Bronchial epithelial cell (primary cell): ENCODE measurements at regions not wholly inside any gene's neighbourhood (a gene's known extent, or its start where the extent isn't known, plus 50 kb on each side); places are given as distances from the start of the nearest gene placed in this dataset.

ENCODE experiments used
- DNase-seq: peaks from one replicate; pipeline ENCODE4 v3.0.0-alpha.2; 2010; ENCODE audit warnings: low read depth
- FAIRE-seq: peaks from 2 replicates; lab custom pipeline; 2011; peaks lifted over from hg19 to GRCh38; lab: Jason Lieb, UNC
- H3K27me3 ChIP-seq: 2 replicates; pipeline ENCODE4 v1.5.1; 2011; ENCODE audit warnings: low read length; ENCODE audit not compliant: control insufficient read depth, insufficient read depth
- H3K36me3 ChIP-seq: 2 replicates; pipeline ENCODE4 v1.5.1; 2011; ENCODE audit warnings: low read length; ENCODE audit not compliant: control insufficient read depth, insufficient read depth
- H3K4me3 ChIP-seq: 2 replicates; pipeline ENCODE4 v1.5.1; 2011; ENCODE audit warnings: mild to moderate bottlenecking, low read depth, low read length, control low read depth
- TF ChIP-seq, protein P1 (sequence below): IDR thresholded peaks from 2 replicates; pipeline ENCODE4 v1.5.1; 2011; ENCODE audit warnings: mild to moderate bottlenecking, moderate library complexity, low read length, control low read depth, inconsistent platforms; ENCODE audit not compliant: insufficient read depth, severe bottlenecking

DNA sequence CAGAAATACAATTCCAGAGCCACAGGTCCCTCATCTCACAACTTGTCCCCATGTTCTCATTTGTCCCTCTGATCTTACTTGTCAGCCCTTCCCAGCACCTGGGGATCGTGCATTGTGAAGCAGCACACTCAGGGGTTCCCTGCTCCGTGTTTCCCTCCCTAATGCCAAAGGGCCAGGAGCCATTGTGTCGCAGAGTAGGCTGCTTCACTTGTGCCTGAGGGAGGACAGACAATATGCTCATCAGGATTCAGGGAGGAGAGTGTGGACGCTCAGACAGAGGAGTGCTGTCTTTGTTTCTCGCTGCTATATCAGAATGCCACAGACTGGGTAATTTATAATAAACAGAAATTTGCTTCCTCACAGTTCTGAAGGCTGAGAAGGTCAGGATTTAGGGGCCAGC, 315.3 kb downstream of the TRIML1 start:
- no peak for FAIRE-seq
- H3K4me3 ChIP-seq = no peak overlapping the region
- H3K27me3 ChIP-seq = no peaks in the 10 kb centered on the region
- DNase-seq = no peak
- H3K36me3 ChIP-seq = no peaks in the 10 kb centered on the region
- TF ChIP-seq, protein P1, sequence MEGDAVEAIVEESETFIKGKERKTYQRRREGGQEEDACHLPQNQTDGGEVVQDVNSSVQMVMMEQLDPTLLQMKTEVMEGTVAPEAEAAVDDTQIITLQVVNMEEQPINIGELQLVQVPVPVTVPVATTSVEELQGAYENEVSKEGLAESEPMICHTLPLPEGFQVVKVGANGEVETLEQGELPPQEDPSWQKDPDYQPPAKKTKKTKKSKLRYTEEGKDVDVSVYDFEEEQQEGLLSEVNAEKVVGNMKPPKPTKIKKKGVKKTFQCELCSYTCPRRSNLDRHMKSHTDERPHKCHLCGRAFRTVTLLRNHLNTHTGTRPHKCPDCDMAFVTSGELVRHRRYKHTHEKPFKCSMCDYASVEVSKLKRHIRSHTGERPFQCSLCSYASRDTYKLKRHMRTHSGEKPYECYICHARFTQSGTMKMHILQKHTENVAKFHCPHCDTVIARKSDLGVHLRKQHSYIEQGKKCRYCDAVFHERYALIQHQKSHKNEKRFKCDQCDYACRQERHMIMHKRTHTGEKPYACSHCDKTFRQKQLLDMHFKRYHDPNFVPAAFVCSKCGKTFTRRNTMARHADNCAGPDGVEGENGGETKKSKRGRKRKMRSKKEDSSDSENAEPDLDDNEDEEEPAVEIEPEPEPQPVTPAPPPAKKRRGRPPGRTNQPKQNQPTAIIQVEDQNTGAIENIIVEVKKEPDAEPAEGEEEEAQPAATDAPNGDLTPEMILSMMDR = no peak

DNA sequence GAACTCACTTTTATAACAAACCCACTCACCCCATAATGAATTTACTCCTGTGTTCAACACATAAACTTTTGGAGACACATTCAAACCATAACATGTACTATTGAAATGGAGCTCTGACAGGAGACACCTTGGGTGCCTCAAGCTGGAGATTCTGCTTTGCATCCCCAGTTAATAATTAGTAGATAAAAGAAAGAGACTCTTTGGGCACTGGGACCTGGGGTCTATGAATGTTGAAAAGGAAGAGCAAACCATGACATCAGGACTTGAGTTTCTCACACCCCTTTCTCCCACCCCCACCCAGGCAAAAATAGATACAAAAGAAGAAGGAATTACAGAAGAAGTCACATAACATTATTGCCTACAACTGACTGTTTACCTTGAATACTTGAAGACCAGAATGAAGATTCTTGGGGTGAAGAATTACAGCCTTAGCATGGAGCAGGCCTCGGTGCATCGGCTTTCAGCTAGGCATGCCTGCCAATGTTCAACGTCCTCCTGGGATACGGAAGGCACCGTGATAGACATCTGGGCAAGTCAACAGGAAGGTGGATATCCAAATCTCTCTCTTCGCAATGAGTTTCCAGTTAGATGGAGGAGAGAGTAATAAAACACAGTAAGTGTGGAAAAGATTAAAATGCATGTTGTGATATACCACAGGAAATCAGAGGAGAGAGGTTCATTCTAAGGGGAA, 316.0 kb downstream of the TRIML1 start:
- no peaks in the 10 kb centered on the region for H3K36me3 ChIP-seq
- no peak overlapping the region for H3K4me3 ChIP-seq
- DNase-seq (no peak), FAIRE-seq (no peak)
- H3K27me3 ChIP-seq = no peaks in the 10 kb centered on the region
- TF ChIP-seq, protein P1 = no peak

DNA sequence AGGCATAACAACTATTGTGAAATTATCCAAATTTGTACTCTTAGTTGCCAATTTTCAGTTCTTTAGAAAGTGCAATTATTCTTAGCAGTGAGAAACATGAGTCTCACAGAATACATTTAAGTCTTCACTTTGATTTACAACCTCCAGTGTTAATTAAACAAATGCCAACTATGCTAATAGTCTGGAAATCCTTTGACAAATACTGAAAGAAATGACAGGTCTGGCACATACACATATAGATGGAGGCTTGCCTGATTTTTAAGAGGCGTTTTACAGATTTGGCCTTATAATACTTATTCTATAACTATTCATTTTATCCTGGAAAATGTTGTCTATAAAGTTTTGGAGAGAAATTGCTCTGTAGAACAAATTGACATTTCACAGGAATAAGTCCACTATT, 320.1 kb downstream of the TRIML1 start:
- no peaks in the 10 kb centered on the region for H3K27me3 ChIP-seq
- no peak for FAIRE-seq
- H3K36me3 ChIP-seq = no peaks in the 10 kb centered on the region
- TF ChIP-seq, protein P1 = no peak
- DNase-seq = no peak
- no peak overlapping the region for H3K4me3 ChIP-seq

DNA sequence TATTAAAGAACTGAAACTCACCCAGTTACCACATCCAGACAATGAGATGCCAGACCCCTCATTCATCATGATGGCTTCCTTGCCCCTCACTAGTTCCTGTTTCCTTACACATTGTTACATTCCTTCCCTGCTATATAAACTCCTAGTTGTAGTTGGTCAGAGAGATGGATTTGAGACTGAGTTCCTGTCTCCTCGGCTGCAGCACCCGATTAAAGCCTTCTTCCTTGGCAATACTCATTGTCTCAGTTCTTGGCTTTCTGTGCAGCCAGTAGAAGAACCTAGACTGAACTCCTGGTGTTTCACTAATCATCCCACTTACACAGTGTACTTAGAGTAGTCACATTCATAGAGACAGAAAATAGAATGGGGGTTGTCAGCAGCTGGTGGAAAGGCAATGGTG, 324.7 kb downstream of the TRIML1 start:
- DNase-seq (no peak), FAIRE-seq (no peak)
- TF ChIP-seq, protein P1 = no peak
- no peak overlapping the region for H3K4me3 ChIP-seq
- H3K27me3 ChIP-seq = no peaks in the 10 kb centered on the region
- no peaks in the 10 kb centered on the region for H3K36me3 ChIP-seq

DNA sequence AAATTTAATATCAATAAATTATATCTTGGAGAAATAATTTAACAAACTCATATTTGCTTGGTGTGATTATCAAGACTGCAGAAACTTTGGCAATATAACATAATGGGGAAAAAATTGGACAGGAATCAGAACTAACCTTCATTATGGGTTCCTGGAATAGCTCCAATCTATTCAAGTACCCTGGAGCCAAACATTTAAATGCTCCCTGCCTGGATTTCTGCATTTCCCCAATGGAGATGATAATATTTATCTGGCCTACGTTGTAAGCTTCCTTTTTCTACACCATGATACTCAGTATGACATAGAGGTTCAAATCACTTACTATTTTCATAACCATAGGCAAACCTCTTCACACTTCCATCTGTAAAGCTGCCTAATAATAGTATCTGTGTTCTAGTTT, 326.8 kb downstream of the TRIML1 start:
- FAIRE-seq (no peak), DNase-seq (no peak)
- Histone ChIP-seq H3K4me3 (no peak overlapping the region), H3K27me3 (no peaks in the 10 kb centered on the region), H3K36me3 (no peaks in the 10 kb centered on the region)
- TF ChIP-seq, protein P1 = no peak

DNA sequence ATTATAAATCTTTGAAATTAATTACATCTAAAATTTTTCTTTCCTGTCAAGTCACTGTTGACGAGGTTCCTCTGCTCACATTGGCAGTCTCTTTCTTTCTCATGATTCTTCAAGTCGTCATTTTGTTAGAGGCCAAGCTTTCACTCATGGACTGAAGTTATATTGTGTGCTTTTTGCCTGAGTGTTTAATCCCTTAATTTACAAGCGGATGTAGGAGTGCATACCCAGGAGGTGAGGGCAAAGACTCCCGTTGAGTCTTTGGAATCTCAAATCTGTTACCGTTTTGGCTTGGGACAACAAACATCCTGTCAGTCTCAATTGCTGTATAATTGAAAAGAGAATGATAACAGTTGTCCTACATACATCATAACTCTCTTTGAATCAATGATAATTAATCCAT, 345.0 kb downstream of the TRIML1 start:
- TF ChIP-seq, protein P1 = no peak

More for the DNA sequence above, 345.0 kb downstream of the TRIML1 start:
- no peak overlapping the region for H3K4me3 ChIP-seq
- no peaks in the 10 kb centered on the region for H3K27me3 ChIP-seq
- DNase-seq = no peak
- no peaks in the 10 kb centered on the region for H3K36me3 ChIP-seq
- no peak for FAIRE-seq
